ENCODE measurements at regions not wholly inside any gene's neighbourhood (a gene's known extent, or its start where the extent isn't known, plus 50 kb on each side); places are given as distances from the start of the nearest gene placed in this dataset.

- no peak for TF ChIP-seq CTCF (IDR thresholded peaks at IDR 0.05; ENCODE audit: low read depth, low read length, missing control alignments)
- in situ Hi-C loops (cut with HindIII; ENCODE audit: low sequenced_read_pairs), result no loop called here
- no peak overlapping the region for H3K4me3 ChIP-seq (ENCODE audit: low read depth, low read length)
- no peak for DNase-seq (ENCODE audit: low read depth)
These were observed 352.6 kb downstream of the VRK1 start for GRCh38 chr14:97149775-97150174.

GRCh38 chr14:97153527-97153926, 356.3 kb downstream of the VRK1 start:
- no peak overlapping the region for H3K4me3 ChIP-seq (ENCODE audit: low read depth, low read length)
- TF ChIP-seq CTCF (IDR thresholded peaks at IDR 0.05; ENCODE audit: low read depth, low read length, missing control alignments), result no peak
- in situ Hi-C loops (cut with HindIII; ENCODE audit: low sequenced_read_pairs), result no loop called here
- no peak for DNase-seq (ENCODE audit: low read depth)

- no peak for DNase-seq (ENCODE audit: low read depth)
- no peak overlapping the region for H3K4me3 ChIP-seq (ENCODE audit: low read depth, low read length)
- TF ChIP-seq CTCF (IDR thresholded peaks at IDR 0.05; ENCODE audit: low read depth, low read length, missing control alignments), result no peak
- in situ Hi-C loops (cut with HindIII; ENCODE audit: low sequenced_read_pairs), result no loop called here
These were observed 358.1 kb downstream of the VRK1 start for GRCh38 chr14:97155320-97155719.

DNA sequence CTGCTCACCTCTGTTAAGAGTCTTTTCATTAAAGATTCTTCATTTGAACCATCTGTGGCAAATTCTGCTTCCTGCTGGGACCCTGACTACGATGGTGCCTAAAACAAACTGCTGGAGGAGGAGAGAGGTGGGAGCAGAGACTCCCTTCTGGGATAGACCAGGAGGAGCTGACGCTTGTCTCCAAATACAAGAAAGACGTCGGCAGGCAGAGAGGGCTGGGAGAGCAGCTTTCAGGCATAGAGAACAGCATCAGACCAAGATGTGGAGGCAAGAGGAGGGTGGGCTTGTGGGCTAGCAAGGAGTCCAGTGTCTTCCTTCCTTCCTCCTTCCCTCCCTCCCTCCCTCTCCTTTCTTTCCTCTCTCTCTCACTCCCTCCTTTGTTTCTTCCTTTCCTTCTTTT, 358.6 kb downstream of the VRK1 start:
- H3K4me3 ChIP-seq (ENCODE audit: low read depth, low read length), result no peak overlapping the region
- no peak for DNase-seq (ENCODE audit: low read depth)
- in situ Hi-C loops (cut with HindIII; ENCODE audit: low sequenced_read_pairs), result no loop called here
- TF ChIP-seq CTCF (IDR thresholded peaks at IDR 0.05; ENCODE audit: low read depth, low read length, missing control alignments), result no peak

DNA sequence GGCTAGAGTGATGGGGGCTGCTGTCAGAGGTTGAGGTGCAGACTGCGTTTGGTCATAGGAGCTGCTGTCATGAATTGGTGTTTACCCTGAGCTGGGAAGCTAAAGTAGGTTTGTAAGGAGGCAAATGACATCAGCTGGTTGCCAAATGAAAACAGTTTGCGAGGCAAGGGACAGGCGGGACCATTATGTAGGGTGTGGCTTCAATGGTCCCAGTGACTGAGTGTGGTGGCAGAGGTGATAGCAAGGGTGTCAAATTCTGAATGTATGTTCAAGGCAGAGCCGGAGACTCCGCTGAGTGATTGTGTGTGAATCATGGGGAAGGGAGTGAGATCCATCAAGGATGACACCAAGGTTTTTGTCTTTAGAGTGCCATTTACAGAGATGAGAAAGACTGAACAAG, 359.5 kb downstream of the VRK1 start:
- H3K4me3 ChIP-seq (ENCODE audit: low read depth, low read length), result no peak overlapping the region
- no peak for TF ChIP-seq CTCF (IDR thresholded peaks at IDR 0.05; ENCODE audit: low read depth, low read length, missing control alignments)
- in situ Hi-C loops (cut with HindIII; ENCODE audit: low sequenced_read_pairs), result no loop called here
- no peak for DNase-seq (ENCODE audit: low read depth)

GRCh38 chr14:97158102-97158501, 360.9 kb downstream of the VRK1 start:
- TF ChIP-seq CTCF (IDR thresholded peaks at IDR 0.05; ENCODE audit: low read depth, low read length, missing control alignments), result no peak
- DNase-seq (ENCODE audit: low read depth), result no peak
- in situ Hi-C loops (cut with HindIII; ENCODE audit: low sequenced_read_pairs), result no loop called here
- no peak overlapping the region for H3K4me3 ChIP-seq (ENCODE audit: low read depth, low read length)

- in situ Hi-C loops (cut with HindIII; ENCODE audit: low sequenced_read_pairs), result no loop called here
- DNase-seq (ENCODE audit: low read depth), result no peak
These were observed 361.9 kb downstream of the VRK1 start for GRCh38 chr14:97159124-97159523.

More at GRCh38 chr14:97159124-97159523, 361.9 kb downstream of the VRK1 start:
- no peak for TF ChIP-seq CTCF (IDR thresholded peaks at IDR 0.05; ENCODE audit: low read depth, low read length, missing control alignments)
- H3K4me3 ChIP-seq (ENCODE audit: low read depth, low read length), result no peak overlapping the region
